DOHH2 (cell line): ENCODE measurements at regions not wholly inside any gene's neighbourhood (a gene's known extent, or its start where the extent isn't known, plus 50 kb on each side); places are given as distances from the start of the nearest gene placed in this dataset.

Source experiments
- H3F3A ChIP-seq: fragments of 200-600 bp; sonication (generic), shearing (Covaris generic); 2 replicates; pipeline ENCODE4 v1.6.0; 2016; ENCODE audit warnings: antibody characterized with exemption, mild to moderate bottlenecking; ENCODE audit not compliant: control insufficient read depth, insufficient read depth
- H3K27ac ChIP-seq: fragments of 200-600 bp; sonication (generic); 2 replicates; pipeline ENCODE4 v1.5.1; 2014; ENCODE audit warnings: low read depth, mild to moderate bottlenecking, low read length, moderate library complexity
- H3K27me3 ChIP-seq: fragments of 200-600 bp; sonication (generic); 2 replicates; pipeline ENCODE4 v1.6.1; 2014; ENCODE audit warnings: mild to moderate bottlenecking, low read length, mixed read lengths; ENCODE audit not compliant: control insufficient read depth
- H3K36me3 ChIP-seq: fragments of 200-600 bp; sonication (generic); 2 replicates; pipeline ENCODE4 v1.6.1; 2014; ENCODE audit warnings: mild to moderate bottlenecking, low read length, moderate library complexity, mixed read lengths; ENCODE audit not compliant: control insufficient read depth
- H3K4me1 ChIP-seq: fragments of 200-600 bp; sonication (generic); 2 replicates; pipeline ENCODE4 v1.6.1; 2014; ENCODE audit warnings: mild to moderate bottlenecking, low read length, mixed read lengths; ENCODE audit not compliant: control insufficient read depth
- H3K4me2 ChIP-seq: fragments of 200-600 bp; sonication (generic); 2 replicates; pipeline ENCODE4 v1.6.0; 2014; ENCODE audit warnings: mild to moderate bottlenecking, low read length, moderate library complexity
- H3K4me3 ChIP-seq: fragments of 200-600 bp; sonication (generic); 2 replicates; pipeline ENCODE4 v1.5.1; 2014; ENCODE audit warnings: mild to moderate bottlenecking, low read length, mixed read lengths
- H3K79me2 ChIP-seq: fragments of 200-600 bp; sonication (generic); 2 replicates; pipeline ENCODE4 v1.6.1; 2014; ENCODE audit warnings: mild to moderate bottlenecking, low read length, mixed read lengths; ENCODE audit not compliant: control insufficient read depth
- H3K9me2 ChIP-seq: fragments of 200-600 bp; sonication (generic); replicated peaks from 2 replicates; pipeline ENCODE4 v1.6.1; 2014; ENCODE audit warnings: mild to moderate bottlenecking, low read length, mixed read lengths; ENCODE audit not compliant: control insufficient read depth
- H3K9me3 ChIP-seq: fragments of 200-600 bp; sonication (generic); 2 replicates; pipeline ENCODE4 v1.6.1; 2014; ENCODE audit warnings: antibody characterized with exemption, low read length, mixed read lengths; ENCODE audit not compliant: control insufficient read depth, insufficient read depth
- H4K20me1 ChIP-seq: fragments of 200-600 bp; sonication (generic); 2 replicates; pipeline ENCODE4 v1.6.0; 2014; ENCODE audit warnings: low read depth, mild to moderate bottlenecking, antibody characterized with exemption, low read length, moderate library complexity; ENCODE audit not compliant: control insufficient read depth, insufficient read depth
- EZH2phosphoT487 ChIP-seq: fragments of 200-600 bp; sonication (generic); IDR thresholded peaks from 2 replicates; pipeline ENCODE4 v1.6.1; 2017; ENCODE audit warnings: borderline replicate concordance, mild to moderate bottlenecking, antibody characterized with exemption, low read length, moderate library complexity, mixed read lengths
- TF ChIP-seq, protein P1 (sequence below): fragments of 200-600 bp; sonication (generic); IDR thresholded peaks from one replicate; pipeline ENCODE4 v1.5.1; 2014; ENCODE audit warnings: antibody characterized with exemption, mild to moderate bottlenecking, low read depth, low read length; ENCODE audit not compliant: poor library complexity, severe bottlenecking

DNA sequence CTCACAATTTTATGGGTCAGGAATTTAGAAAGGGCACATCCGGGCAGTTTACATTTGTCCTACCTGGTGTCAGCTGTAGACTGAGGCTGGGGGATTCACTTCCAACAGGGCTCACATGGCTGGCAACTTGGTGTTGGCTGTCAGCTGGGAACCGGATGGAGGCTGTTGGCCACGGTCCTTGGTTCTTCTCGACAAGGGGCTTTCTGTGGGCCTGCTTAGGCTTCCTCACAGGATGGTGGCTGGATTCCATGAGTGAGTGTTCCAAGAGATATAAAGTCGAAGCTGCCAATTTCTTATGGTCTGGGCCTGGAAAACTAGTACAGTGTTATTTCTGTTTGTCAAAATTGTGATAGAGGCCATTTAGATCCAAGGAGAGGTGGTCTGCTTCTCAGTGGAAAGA is 127.9 kb downstream of the PTCSC3 start:
- no peak overlapping the region for H3K27ac ChIP-seq
- no peaks in the 10 kb centered on the region for H3K36me3 ChIP-seq

DNA sequence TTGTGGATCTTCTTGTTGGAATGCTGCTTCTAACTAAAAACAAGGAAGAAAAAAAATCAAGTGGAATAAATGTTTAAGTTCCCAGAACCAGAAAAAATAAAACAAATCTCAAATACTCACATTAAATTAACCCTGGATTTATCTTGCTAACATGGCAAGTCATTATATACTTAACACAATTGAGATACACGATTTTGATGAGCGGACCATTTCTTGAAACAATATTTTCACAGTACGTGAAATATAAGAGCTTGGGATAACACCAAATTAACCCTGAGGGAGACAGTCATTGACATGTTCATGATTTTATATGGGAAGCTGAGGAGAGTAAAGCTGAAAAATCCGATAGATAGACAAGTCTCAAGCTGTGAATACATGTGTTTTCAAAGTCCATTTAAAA is 128.6 kb downstream of the PTCSC3 start:
- no peaks in the 10 kb centered on the region for H3K4me1 ChIP-seq
- H3K36me3 ChIP-seq: no peaks in the 10 kb centered on the region
- H3K9me2 ChIP-seq: no peaks in the 10 kb centered on the region
- H4K20me1 ChIP-seq: no peaks in the 10 kb centered on the region
- TF ChIP-seq, protein P1, sequence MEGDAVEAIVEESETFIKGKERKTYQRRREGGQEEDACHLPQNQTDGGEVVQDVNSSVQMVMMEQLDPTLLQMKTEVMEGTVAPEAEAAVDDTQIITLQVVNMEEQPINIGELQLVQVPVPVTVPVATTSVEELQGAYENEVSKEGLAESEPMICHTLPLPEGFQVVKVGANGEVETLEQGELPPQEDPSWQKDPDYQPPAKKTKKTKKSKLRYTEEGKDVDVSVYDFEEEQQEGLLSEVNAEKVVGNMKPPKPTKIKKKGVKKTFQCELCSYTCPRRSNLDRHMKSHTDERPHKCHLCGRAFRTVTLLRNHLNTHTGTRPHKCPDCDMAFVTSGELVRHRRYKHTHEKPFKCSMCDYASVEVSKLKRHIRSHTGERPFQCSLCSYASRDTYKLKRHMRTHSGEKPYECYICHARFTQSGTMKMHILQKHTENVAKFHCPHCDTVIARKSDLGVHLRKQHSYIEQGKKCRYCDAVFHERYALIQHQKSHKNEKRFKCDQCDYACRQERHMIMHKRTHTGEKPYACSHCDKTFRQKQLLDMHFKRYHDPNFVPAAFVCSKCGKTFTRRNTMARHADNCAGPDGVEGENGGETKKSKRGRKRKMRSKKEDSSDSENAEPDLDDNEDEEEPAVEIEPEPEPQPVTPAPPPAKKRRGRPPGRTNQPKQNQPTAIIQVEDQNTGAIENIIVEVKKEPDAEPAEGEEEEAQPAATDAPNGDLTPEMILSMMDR: no peak
- no peak for TF ChIP-seq EZH2phosphoT487
- H3K27ac ChIP-seq: no peak overlapping the region
- H3K9me3 ChIP-seq: no peaks in the 10 kb centered on the region
- H3K4me3 ChIP-seq: no peak overlapping the region
- no peaks in the 10 kb centered on the region for H3K27me3 ChIP-seq
- H3F3A ChIP-seq: no peaks in the 10 kb centered on the region
- no peaks in the 10 kb centered on the region for H3K79me2 ChIP-seq
- H3K4me2 ChIP-seq: no peak overlapping the region

More for the DNA sequence above, 127.9 kb downstream of the PTCSC3 start:
- no peaks in the 10 kb centered on the region for H3K79me2 ChIP-seq
- no peaks in the 10 kb centered on the region for H3K9me2 ChIP-seq
- no peak overlapping the region for H3K4me2 ChIP-seq
- no peaks in the 10 kb centered on the region for H3K4me1 ChIP-seq
- no peak overlapping the region for H3K4me3 ChIP-seq
- H3K27me3 ChIP-seq: peaks cover 3% of the 10 kb centered on the region; the same call in 1 of the 2 replicates
- no peaks in the 10 kb centered on the region for H3F3A ChIP-seq
- no peaks in the 10 kb centered on the region for H3K9me3 ChIP-seq
- H4K20me1 ChIP-seq: no peaks in the 10 kb centered on the region
- no peak for TF ChIP-seq EZH2phosphoT487
- TF ChIP-seq, protein P1: no peak

DNA sequence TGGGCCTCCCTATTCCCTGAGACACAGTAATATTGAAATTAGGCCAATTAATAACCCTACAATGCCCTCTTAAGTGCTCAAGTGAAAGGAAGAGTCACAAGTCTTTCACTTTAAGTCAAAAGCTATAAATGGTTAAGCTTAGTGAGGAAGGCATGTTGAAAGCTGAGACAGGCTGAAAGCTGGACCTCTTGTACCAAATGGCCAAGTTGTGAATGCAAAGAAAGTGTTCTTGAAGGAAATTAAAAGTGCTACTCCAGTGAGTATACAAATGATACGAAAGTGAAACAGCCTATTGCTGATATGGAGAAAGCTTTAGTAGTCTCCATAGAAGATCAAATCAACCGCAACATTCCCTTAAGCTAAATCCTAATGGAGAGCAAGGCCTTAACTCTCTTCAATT is 140.8 kb downstream of the PTCSC3 start:
- H3K79me2 ChIP-seq: no peaks in the 10 kb centered on the region
- no peak overlapping the region for H3K4me2 ChIP-seq
- H3K27ac ChIP-seq: no peak overlapping the region
- no peaks in the 10 kb centered on the region for H3K36me3 ChIP-seq
- no peaks in the 10 kb centered on the region for H3K9me3 ChIP-seq
- no peaks in the 10 kb centered on the region for H3K27me3 ChIP-seq
- H4K20me1 ChIP-seq: no peaks in the 10 kb centered on the region
- TF ChIP-seq, protein P1: no peak
- TF ChIP-seq EZH2phosphoT487: no peak
- H3K9me2 ChIP-seq: no peaks in the 10 kb centered on the region; the same call in 1 of the 2 replicates
- no peaks in the 10 kb centered on the region for H3K4me1 ChIP-seq
- H3F3A ChIP-seq: no peaks in the 10 kb centered on the region
- no peak overlapping the region for H3K4me3 ChIP-seq
